ENCODE measurements at regions not wholly inside any gene's neighbourhood (a gene's known extent, or its start where the extent isn't known, plus 50 kb on each side); places are given as distances from the start of the nearest gene placed in this dataset.

GRCh38 chr4:171117457-171117856 is 695.7 kb upstream of the GALNTL6 start:
- peaks cover 38% of the 10 kb centered on the region for H3K9me3 Mint-ChIP-seq
- H3K27me3 Mint-ChIP-seq (ENCODE audit: insufficient read depth): no peaks in the 10 kb centered on the region
- no peak for TF ChIP-seq CTCF (IDR thresholded peaks at IDR 0.05)
- H3K36me3 Mint-ChIP-seq (ENCODE audit: low read depth): no peaks in the 10 kb centered on the region
- no peaks in the 10 kb centered on the region for H3K4me1 Mint-ChIP-seq (ENCODE audit: low read depth)
- no peak for DNase-seq
- no peak overlapping the region for H3K4me3 Mint-ChIP-seq
- H3K27ac Mint-ChIP-seq: no peak overlapping the region

- DNase-seq: no peak
- Mint-ChIP-seq H3K27me3 (ENCODE audit: insufficient read depth) (no peaks in the 10 kb centered on the region; the same call in 1 of the 2 replicates), H3K27ac (no peak overlapping the region), H3K4me1 (ENCODE audit: low read depth) (no peaks in the 10 kb centered on the region), H3K9me3 (peaks cover 29% of the 10 kb centered on the region), H3K36me3 (ENCODE audit: low read depth) (no peaks in the 10 kb centered on the region), H3K4me3 (no peak overlapping the region)
- no peak for TF ChIP-seq CTCF (IDR thresholded peaks at IDR 0.05)
These were observed 711.4 kb upstream of the GALNTL6 start for GRCh38 chr4:171101845-171102244.

GRCh38 chr4:171087089-171087488 is 726.1 kb upstream of the GALNTL6 start:
- no peak for DNase-seq
- H3K36me3 Mint-ChIP-seq (ENCODE audit: low read depth): no peaks in the 10 kb centered on the region
- peaks cover 57% of the 10 kb centered on the region for H3K9me3 Mint-ChIP-seq
- no peaks in the 10 kb centered on the region for H3K27me3 Mint-ChIP-seq (ENCODE audit: insufficient read depth)
- H3K27ac Mint-ChIP-seq: no peak overlapping the region
- TF ChIP-seq CTCF (IDR thresholded peaks at IDR 0.05): no peak
- no peaks in the 10 kb centered on the region for H3K4me1 Mint-ChIP-seq (ENCODE audit: low read depth)
- H3K4me3 Mint-ChIP-seq: no peak overlapping the region

- TF ChIP-seq CTCF (IDR thresholded peaks at IDR 0.05): no peak
- H3K4me3 Mint-ChIP-seq: no peak overlapping the region
- H3K4me1 Mint-ChIP-seq (ENCODE audit: low read depth): no peaks in the 10 kb centered on the region
- H3K27ac Mint-ChIP-seq: no peak overlapping the region
- no peaks in the 10 kb centered on the region for H3K27me3 Mint-ChIP-seq (ENCODE audit: insufficient read depth)
- DNase-seq: no peak
- peaks cover 42% of the 10 kb centered on the region for H3K9me3 Mint-ChIP-seq
- no peaks in the 10 kb centered on the region for H3K36me3 Mint-ChIP-seq (ENCODE audit: low read depth)
These were observed 745.8 kb upstream of the GALNTL6 start for GRCh38 chr4:171067422-171067821.

- no peak for TF ChIP-seq CTCF (IDR thresholded peaks at IDR 0.05)
- DNase-seq: no peak
- H3K36me3 Mint-ChIP-seq (ENCODE audit: low read depth): no peaks in the 10 kb centered on the region
- H3K27me3 Mint-ChIP-seq (ENCODE audit: insufficient read depth): no peaks in the 10 kb centered on the region
- H3K4me3 Mint-ChIP-seq: no peak overlapping the region
- no peaks in the 10 kb centered on the region for H3K4me1 Mint-ChIP-seq (ENCODE audit: low read depth)
- no peak overlapping the region for H3K27ac Mint-ChIP-seq
- H3K9me3 Mint-ChIP-seq: peaks cover 23% of the 10 kb centered on the region
These were observed 763.8 kb upstream of the GALNTL6 start for GRCh38 chr4:171049380-171049779.

GRCh38 chr4:171042989-171043524 is 770.1 kb upstream of the GALNTL6 start:
- Mint-ChIP-seq H3K4me3 (no peak overlapping the region), H3K36me3 (ENCODE audit: low read depth) (peaks cover 4% of the 10 kb centered on the region; the same call in 1 of the 2 replicates), H3K4me1 (ENCODE audit: low read depth) (no peaks in the 10 kb centered on the region), H3K9me3 (peaks cover 41% of the 10 kb centered on the region), H3K27ac (no peak overlapping the region), H3K27me3 (ENCODE audit: insufficient read depth) (no peaks in the 10 kb centered on the region)
- no peak for DNase-seq
- no peak for TF ChIP-seq CTCF (IDR thresholded peaks at IDR 0.05)

Measured in HFFc6 (cell line).